Testis (tissue), 2 donors: ENCODE measurements at regions not wholly inside any gene's neighbourhood (a gene's known extent, or its start where the extent isn't known, plus 50 kb on each side); places are given as distances from the start of the nearest gene placed in this dataset.

Source experiments
- CTCF ChIP-seq, 3 experiments: fragments of 450-650 bp in 2 of 3; fragments of 200-600 bp in 1 of 3; sonication (generic) in 1 of 3; IDR thresholded peaks; one replicate each; pipeline ENCODE4 v1.5.1; 2016 to 2019; ENCODE audit warnings: antibody characterized with exemption in 3 of 3, mild to moderate bottlenecking in 2 of 3, moderate library complexity in 1 of 3
- POLR2A ChIP-seq: fragments of 450-650 bp; IDR thresholded peaks from one replicate; pipeline ENCODE4 v1.6.1; 2017; ENCODE audit warnings: antibody characterized with exemption, mild to moderate bottlenecking, moderate library complexity

- TF ChIP-seq POLR2A (no peak), CTCF (IDR thresholded peaks at IDR 0.05) (no peak)
These were observed 541.8 kb upstream of the CHORDC1 start for GRCh38 chr11:90764691-90765090.
